Right cardiac atrium (tissue), 5 donors: ENCODE measurements at regions not wholly inside any gene's neighbourhood (a gene's known extent, or its start where the extent isn't known, plus 50 kb on each side); places are given as distances from the start of the nearest gene placed in this dataset.

Source experiments
- ATAC-seq, 2 donors: fragments of 200-7000 bp; cut with Tn5 transposase; one replicate each; pipeline versions ENCODE4 v1.8.0 to v1.9.1; 2020; ENCODE audit warnings: moderate library complexity in 2 of 2, mild to moderate bottlenecking in 1 of 2
- DNase-seq, 3 donors: peaks; one replicate each; pipeline ENCODE4 v3.0.0-alpha.2; 2020
- H3K27ac ChIP-seq: one replicate; pipeline ENCODE4 v1.5.1; 2013; ENCODE audit warnings: mild to moderate bottlenecking, low read length, control low read depth, moderate library complexity
- H3K27me3 ChIP-seq: one replicate; pipeline ENCODE4 v1.6.1; 2013; ENCODE audit not compliant: control insufficient read depth, insufficient read depth
- H3K4me1 ChIP-seq: one replicate; pipeline ENCODE4 v1.6.1; 2013; ENCODE audit warnings: low read length; ENCODE audit not compliant: control insufficient read depth, insufficient read depth
- H3K4me3 ChIP-seq: one replicate; pipeline ENCODE4 v1.5.1; 2013; ENCODE audit warnings: low read length, control low read depth
- H3K9me3 ChIP-seq: one replicate; pipeline ENCODE4 v1.6.1; 2013; ENCODE audit warnings: low read length; ENCODE audit not compliant: control insufficient read depth
- WGBS: extraction: QIAGEN DNeasy Blood & Tissue Kit; methylation state at CpG from one replicate; pipeline ENCODE4 v1.1.7; 2013; 5-methylcytosine and 5-hydroxymethylcytosine counted together
- intact Hi-C, 4 donors: fragments of 100-400 bp; cut with DNase I; formaldehyde crosslinking; loops; one replicate each; pipeline versions ENCODE4 v1.11.0 to v1.14.0; 2022 to 2023
- donor health status: healthy with polysubstance abuse.
- donor health status: DM: no; HTN: yes; CAD: no.
- donor health status: DM: no; HTN: no; CAD: no.
- donor health status: DM: no; HTN: yes; CAD: no; lungs with severe emphysema.
- donor health status: DM: yes; HTN: yes; CAD: no.

GRCh38 chr7:46156853-46157252, 235.8 kb upstream of the IGFBP3 start:
- H3K27me3 ChIP-seq, result no peaks in the 10 kb centered on the region
- ATAC-seq (no peak), DNase-seq (no peak)
- H3K9me3 ChIP-seq, result no peaks in the 10 kb centered on the region
- H3K27ac ChIP-seq, result no peak overlapping the region
- whole genome bisulfite sequencing, result 60% methylated on average over 2 of the region's 2 CpGs
- H3K4me3 ChIP-seq, result no peak overlapping the region
- intact Hi-C loops, result no loop called here
- no peaks in the 10 kb centered on the region for H3K4me1 ChIP-seq

DNA sequence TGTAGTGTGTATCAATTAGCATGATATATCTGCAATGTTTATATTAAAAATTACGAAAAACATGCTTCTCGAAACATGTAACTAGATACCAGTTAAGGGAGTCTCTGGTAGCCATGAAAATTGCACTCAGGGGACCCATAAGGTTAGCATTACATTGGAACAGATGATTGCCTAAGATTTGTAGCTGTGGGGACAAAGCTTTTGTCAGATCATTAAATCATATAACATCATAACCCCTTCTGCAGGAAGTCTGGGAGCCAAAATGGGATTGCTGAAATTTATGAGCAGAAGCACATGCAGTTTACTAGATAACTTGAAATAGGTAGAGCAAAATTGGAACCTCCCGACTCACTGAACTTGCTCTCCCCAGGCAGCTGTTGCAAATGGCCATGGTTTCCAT, 235.0 kb upstream of the IGFBP3 start:
- ATAC-seq (no peak), DNase-seq (no peak)
- no peaks in the 10 kb centered on the region for H3K27me3 ChIP-seq
- intact Hi-C loops, result no loop called here
- H3K4me3 ChIP-seq, result no peak overlapping the region
- H3K4me1 ChIP-seq, result no peaks in the 10 kb centered on the region
- H3K9me3 ChIP-seq, result no peaks in the 10 kb centered on the region
- 90% methylated on average over 3 of the region's 3 CpGs for WGBS
- no peak overlapping the region for H3K27ac ChIP-seq

GRCh38 chr7:46155367-46155766, 234.3 kb upstream of the IGFBP3 start:
- Histone ChIP-seq H3K9me3 (no peaks in the 10 kb centered on the region), H3K27me3 (no peaks in the 10 kb centered on the region), H3K4me3 (no peak overlapping the region), H3K27ac (no peak overlapping the region), H3K4me1 (no peaks in the 10 kb centered on the region)
- DNase-seq, result no peak
- ATAC-seq, result no peak
- 96% methylated on average over 4 of the region's 4 CpGs for WGBS
- intact Hi-C loops, result no loop called here

DNA sequence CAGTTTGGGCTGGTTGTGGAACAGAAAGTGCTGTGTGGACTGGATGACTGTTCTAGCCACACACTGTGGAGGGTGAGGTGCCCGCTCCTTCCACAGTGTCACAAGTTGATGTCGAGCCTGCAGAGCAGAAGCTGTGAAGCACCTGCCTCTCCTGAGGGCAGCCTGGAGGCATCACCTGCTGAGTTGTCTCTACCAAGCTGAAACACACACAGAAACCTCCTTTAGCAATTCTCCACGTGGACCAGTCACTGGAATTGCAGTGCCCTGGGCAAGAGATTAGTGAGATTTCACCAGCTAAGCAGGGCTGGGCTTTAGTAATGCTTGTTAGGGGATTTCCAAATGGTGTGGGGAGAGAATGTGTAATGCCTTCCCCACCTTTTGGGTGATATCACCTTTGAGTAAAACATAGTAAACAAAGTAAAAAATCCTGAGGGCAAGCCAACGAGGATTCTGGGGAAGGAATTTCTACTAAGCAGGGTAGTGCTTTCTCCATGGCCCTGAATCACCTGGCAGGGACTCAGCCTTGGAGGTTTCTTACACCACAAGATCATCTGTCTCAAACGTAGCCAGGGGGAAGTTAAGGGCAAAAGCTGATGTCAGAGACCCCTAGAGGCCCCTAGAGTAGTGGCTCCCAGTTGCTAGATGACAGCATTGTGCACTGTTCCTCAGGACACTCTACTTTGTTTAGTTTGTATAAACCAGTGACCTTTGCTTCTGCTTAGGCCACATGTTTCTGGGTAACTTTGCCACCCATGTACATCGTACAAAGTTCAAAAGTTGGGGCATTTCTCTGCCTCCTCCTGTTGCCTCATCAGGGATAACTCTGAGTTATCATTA, 233.1 kb upstream of the IGFBP3 start:
- Histone ChIP-seq H3K4me1 (no peaks in the 10 kb centered on the region), H3K4me3 (no peak overlapping the region), H3K27me3 (no peaks in the 10 kb centered on the region), H3K27ac (no peak overlapping the region), H3K9me3 (no peaks in the 10 kb centered on the region)
- intact Hi-C loops, result no loop called here
- ATAC-seq, result no peak
- no peak for DNase-seq
- WGBS, result 74% methylated on average over 6 of the region's 6 CpGs

GRCh38 chr7:46153583-46153950, 232.5 kb upstream of the IGFBP3 start:
- H3K27me3 ChIP-seq, result no peaks in the 10 kb centered on the region
- H3K9me3 ChIP-seq, result no peaks in the 10 kb centered on the region
- H3K4me1 ChIP-seq, result no peaks in the 10 kb centered on the region
- intact Hi-C loops, result no loop called here
- no peak overlapping the region for H3K27ac ChIP-seq
- DNase-seq (no peak), ATAC-seq (no peak)
- WGBS, result 55% methylated on average over 1 of the region's 1 CpG
- no peak overlapping the region for H3K4me3 ChIP-seq

DNA sequence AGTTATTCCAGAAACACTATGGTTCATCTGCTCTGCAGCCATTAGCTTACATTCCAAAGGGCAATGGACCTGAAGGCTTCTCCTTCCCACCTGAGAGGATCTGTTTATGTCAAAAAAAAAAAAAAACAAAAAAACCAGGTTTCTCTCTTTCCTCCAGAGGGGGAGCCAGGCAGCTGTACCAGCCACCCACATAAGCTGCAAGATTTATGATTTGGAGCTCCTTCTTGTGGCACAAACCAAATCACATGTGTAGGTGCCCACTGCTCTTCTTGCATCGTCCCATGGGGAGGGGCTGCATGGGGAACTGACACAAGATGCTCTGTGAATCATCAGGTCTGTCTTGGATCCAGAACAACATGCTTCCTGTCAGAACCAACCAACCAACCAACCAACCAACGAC, 231.6 kb upstream of the IGFBP3 start:
- H3K27me3 ChIP-seq, result no peaks in the 10 kb centered on the region
- no peak overlapping the region for H3K27ac ChIP-seq
- no peak for DNase-seq
- intact Hi-C loops, result no loop called here
- no peaks in the 10 kb centered on the region for H3K9me3 ChIP-seq
- ATAC-seq, result no peak
- H3K4me3 ChIP-seq, result no peak overlapping the region
- H3K4me1 ChIP-seq, result no peaks in the 10 kb centered on the region
- WGBS, result 89% methylated on average over 2 of the region's 2 CpGs

GRCh38 chr7:46150721-46151120, 229.6 kb upstream of the IGFBP3 start:
- DNase-seq (no peak), ATAC-seq (no peak)
- Histone ChIP-seq H3K27ac (no peak overlapping the region), H3K9me3 (no peaks in the 10 kb centered on the region), H3K4me3 (no peak overlapping the region), H3K27me3 (no peaks in the 10 kb centered on the region), H3K4me1 (no peaks in the 10 kb centered on the region)
- intact Hi-C loops, result no loop called here

DNA sequence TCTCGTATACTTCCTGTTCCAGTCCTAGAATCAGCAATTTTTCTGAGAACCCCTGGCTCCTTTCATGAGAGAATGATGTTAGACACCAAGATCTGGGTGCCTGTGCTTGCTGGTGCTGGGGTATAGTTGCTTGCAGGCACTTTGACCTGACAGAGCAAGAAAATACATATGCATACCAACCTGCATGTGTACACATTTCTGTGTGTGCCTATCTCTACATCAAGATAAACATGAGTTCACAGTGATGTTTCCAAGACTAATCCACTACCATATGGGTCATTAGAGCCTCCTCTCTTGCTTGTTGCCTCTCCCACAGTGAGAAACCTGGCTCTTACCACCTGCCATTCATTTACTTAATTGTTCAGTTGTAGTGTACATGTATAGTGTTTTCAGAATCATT, 229.1 kb upstream of the IGFBP3 start:
- intact Hi-C loops, result no loop called here
- WGBS, result 46% methylated on average over 1 of the region's 1 CpG
- no peak for ATAC-seq
- no peak overlapping the region for H3K4me3 ChIP-seq
- H3K27me3 ChIP-seq, result no peaks in the 10 kb centered on the region
- no peaks in the 10 kb centered on the region for H3K9me3 ChIP-seq
- no peak for DNase-seq
- no peak overlapping the region for H3K27ac ChIP-seq
- no peaks in the 10 kb centered on the region for H3K4me1 ChIP-seq

DNA sequence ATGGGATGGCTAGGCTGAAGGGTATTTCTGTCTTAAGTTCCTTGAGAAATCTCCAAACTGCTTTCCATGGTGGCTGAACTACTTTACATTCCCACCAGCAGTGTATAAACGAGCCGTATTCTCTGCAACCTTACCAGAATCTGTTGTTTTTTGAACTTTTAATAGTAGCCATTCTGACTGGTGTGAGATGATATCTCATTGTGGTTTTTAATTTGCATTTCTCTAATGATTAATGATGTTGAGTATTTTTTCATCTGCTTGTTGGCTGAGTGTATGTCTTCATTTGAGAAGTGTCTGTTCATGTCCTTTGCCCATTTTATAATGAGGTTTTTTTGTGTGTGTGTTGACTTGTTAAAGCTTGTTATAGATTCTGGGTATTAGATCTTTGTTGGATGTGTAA, 226.8 kb upstream of the IGFBP3 start:
- ATAC-seq (no peak), DNase-seq (no peak)
- no peak overlapping the region for H3K27ac ChIP-seq
- WGBS, result 96% methylated on average over 2 of the region's 2 CpGs
- no peaks in the 10 kb centered on the region for H3K9me3 ChIP-seq
- H3K27me3 ChIP-seq, result no peaks in the 10 kb centered on the region
- intact Hi-C loops, result no loop called here
- no peaks in the 10 kb centered on the region for H3K4me1 ChIP-seq
- no peak overlapping the region for H3K4me3 ChIP-seq

GRCh38 chr7:46146454-46147255, 225.6 kb upstream of the IGFBP3 start:
- Histone ChIP-seq H3K9me3 (no peaks in the 10 kb centered on the region), H3K4me3 (no peak overlapping the region), H3K27ac (no peak overlapping the region), H3K27me3 (no peaks in the 10 kb centered on the region), H3K4me1 (no peaks in the 10 kb centered on the region)
- 56% methylated on average over 11 of the region's 11 CpGs for WGBS
- intact Hi-C loops, result no loop called here
- peak in 1 of 3 donors; percentile 65 for DNase-seq
- ATAC-seq, result peak; percentile 78 to 90

GRCh38 chr7:46145412-46145811, 224.3 kb upstream of the IGFBP3 start:
- Histone ChIP-seq H3K9me3 (no peaks in the 10 kb centered on the region), H3K27ac (no peak overlapping the region), H3K4me1 (no peaks in the 10 kb centered on the region), H3K27me3 (no peaks in the 10 kb centered on the region), H3K4me3 (no peak overlapping the region)
- WGBS, result 46% methylated on average over 2 of the region's 2 CpGs
- DNase-seq (no peak), ATAC-seq (peak; percentile 36 to 51)
- intact Hi-C loops, result no loop called here
